DMS153 (cell line): ENCODE measurements at regions not wholly inside any gene's neighbourhood (a gene's known extent, or its start where the extent isn't known, plus 50 kb on each side); places are given as distances from the start of the nearest gene placed in this dataset.
A peak's percentile ranks its signal among the peaks of the same experiment; 100 is the strongest.

Experiments used
- DNase-seq: peaks from one replicate; lab custom pipeline; 2025; lab: John Stamatoyannopoulos, UW

DNA sequence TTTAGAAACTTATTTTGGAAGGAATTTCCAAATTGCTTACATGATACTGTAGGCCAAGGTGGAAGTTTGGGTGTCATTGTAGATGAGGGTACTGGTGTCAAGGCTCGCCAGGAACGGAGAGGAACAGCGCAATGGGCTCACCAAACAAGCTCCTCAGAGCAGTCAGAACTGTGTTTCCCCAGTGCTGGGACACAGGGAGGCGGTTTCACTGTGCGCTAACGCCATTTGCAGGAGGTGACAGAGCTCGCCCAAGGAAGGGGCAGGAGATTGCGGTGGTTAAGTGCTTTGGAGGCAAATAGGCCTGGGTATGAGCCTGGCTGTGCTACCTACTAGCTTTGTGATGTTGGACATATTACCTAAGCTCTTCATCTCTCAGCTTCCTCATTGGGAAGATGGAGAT is 57.3 kb downstream of the HHEX start:
- no peak for DNase-seq

DNA sequence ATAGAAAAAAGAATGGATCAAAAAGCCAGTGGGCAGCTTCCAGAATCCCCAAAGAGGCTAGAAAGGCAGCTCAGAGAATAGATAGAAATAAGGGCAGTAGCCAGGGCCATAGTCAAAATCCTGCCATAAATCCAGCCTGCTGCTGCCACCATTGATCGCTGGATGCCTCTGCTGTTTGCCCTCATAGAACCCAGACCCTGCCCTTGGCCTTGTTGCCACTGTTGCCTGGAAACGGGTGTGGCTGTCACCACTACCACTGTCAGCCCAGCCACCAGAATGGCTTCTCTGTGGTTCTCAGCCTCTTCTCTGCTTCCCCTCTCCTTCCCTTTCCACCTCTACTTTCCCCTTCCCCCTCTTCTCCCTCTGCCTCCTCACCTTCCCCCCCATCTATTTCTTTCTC is 57.8 kb downstream of the HHEX start:
- DNase-seq, result peak; percentile 45

DNA sequence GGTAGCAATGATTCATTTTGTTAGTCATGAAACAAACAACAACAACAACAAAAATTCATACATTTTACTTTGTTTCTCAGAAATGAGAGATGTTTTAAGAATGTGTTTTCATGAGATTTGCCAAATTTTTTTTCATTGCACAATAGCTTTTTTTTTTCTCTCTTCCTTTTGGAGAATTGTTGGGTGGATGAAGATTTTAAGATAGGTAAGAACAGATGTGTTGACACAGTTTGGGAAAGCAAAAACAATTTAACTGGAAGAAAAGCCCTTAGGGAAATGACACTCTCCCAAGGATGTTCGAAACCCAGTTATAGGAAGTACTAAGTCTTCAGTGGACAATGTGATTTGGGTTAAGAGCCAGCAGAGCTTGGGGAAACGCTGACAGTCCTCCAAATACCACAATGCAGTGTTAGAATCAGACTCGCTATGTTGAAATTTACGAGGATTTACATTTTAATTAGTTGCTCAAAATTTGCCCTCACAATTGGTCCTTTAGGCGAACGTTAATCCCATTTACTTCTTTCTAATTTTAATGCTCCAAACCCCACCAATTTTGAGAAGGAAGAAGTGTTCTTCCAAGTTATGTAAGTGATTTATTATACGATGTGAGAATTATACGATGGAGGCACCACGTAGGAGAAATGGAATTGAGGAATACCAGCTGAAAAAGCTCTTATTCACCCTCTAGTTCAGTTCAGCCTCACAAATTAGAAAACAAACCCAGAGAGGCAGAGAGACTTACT is 61.2 kb downstream of the HHEX start:
- DNase-seq, result no peak

DNA sequence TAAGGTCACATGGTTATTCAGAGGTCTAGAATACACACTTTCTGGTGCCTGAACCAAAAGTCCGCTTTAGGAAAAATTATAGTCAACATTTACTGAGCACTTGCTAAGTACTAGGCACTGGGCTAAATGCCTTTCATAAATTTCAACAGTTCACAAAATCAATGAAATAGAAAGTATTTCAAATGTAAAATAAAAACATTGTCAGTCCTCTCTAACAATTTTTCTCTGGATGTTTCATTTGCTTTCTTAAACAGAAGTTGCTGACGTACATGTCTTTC is 61.7 kb downstream of the HHEX start:
- DNase-seq, result no peak

DNA sequence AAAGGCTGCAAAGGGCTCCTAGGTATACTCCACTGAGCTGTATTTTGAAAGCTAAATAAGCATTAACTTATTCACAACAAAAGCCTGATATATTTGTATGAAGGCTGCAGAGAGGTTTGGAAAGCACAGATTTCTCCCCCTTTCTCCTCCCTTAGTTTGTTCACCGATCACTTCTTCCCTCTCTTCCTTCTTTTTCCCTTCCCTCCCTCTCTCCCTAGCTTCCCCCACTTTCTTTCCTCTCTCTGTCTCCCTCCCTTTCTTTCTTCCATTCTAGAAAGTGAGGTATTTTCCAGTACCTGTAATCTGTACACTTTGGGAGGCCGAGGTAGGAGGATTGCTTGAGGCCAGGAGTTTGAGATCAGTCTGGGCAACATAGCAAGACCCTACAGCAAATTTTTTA is 62.1 kb downstream of the HHEX start:
- no peak for DNase-seq

DNA sequence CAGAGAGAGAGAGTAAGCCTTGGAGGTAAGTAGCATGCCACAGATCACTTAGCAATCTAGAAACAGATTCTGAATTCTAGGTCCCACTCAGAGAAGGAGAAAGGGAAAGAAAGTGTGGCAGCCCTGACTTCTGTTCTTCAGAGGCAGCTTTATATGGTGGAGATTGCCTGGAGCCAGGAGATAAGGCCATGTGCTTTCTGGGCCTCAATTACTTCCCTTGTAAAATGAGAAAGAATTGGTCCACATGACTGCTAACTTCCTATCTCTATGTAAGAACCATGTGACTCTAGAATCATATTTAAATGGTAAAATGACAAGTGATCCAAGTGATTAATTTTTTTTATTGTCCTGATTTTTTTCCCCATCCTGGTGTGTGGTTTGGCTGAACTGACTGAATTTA is 64.1 kb downstream of the HHEX start:
- DNase-seq, result no peak

DNA sequence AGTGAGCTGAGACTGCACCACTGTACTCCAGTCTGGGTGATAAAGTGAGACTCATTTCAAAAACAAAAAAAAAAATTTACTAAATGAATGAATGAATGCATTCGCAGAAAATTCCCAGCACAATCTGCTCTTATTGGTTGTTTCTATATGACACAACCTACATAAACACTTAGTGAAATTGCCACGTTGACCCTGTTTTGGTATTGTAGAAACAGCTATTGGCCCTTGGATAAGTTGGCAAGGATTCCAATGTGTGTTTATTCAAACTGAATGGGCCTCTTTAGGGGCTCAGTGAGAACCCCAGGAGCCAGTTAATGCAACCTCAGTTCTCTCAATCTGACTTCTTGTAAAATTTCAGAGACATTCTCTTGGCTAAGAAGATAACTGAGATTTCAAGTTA is 66.0 kb downstream of the HHEX start:
- no peak for DNase-seq

DNA sequence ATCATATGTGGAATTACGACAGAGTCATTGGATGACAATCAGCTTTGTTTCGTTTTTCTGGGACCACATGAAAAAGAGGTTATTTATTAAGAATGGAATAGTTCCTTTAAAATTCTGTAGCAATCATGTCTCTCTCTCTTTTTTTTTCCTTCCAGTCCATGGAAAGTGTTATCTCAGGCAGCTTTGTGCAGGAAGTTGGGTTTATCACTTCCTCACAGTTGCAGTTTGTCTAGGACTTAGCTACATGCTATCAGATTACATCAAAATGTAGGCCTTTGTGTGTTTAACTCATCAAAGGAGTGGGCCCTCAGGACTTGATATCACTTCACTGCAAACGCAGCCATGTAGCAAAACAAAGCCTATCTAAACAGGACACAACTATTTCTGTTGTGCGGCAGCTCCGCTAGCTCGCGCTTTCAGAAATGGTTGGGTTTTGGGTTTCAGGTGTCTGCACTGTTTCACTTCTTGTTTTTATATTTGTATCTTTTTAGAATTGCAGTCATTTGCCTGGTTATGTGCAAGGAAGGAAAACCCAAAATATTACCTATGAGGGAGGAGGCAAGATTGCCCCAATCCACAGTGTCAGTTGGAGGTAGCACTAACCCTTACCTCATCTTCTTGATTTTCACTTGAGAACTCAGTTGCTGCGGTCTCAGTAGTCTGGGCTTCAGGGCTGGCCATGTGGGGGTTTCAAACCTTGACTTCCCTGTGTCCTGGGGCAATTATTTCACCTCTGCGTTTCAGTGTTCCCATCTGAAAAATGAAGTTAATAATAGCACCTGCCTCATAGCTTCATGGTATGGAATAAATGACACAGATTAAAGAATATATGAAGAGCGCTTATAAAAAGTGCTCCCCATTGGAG is 66.7 kb downstream of the HHEX start:
- peak; percentile 47 for DNase-seq

DNA sequence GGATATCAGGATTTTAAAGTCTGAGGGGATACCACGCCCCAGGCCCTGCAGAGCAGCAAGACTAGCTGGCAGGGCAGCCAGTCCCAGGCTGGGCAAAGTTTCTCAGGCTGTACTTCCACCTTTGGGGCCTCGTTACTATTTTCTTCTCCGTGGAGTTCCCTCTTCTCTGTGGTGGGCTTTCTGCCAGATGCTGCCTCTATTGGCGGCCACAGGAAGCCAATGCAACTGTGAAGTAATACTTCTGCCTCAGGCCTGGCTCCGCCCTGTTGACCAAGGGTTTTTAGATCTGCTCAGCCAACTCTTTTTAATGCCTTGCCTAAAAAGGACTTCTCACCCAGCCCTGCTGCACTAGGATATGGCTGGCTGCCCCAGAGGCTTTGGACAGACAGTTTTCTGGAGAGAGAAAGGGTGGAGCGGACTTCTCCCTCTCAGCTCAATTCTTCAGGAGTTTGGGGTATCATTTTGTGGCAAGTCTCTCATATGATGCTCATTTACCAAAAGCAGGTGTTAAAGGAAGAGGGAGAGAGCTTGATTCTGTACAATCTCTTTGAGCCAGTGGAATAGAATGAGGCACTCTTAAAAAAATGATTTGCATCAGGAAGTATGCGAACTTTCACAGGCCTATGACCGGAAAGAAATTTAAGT is 67.4 kb downstream of the HHEX start:
- no peak for DNase-seq

DNA sequence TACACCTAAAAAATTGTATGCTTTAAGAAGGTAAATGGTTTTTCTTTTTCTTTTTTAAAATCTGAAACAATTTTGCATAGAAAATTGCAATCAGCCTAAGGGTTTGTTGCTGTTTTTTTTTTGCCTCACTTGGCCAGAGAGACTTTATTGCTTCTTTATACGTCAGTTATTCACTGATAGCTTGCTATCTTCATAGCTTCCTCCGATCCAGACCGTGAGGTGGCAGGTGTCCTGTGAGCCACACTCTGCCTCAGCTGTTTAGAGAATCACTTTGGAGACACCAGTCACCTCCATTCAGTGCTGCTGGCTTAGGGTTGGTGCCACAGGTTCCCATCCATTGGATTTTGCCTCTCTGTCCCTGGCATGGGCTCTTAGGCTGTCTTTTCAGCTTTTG is 68.0 kb downstream of the HHEX start:
- no peak for DNase-seq

DNA sequence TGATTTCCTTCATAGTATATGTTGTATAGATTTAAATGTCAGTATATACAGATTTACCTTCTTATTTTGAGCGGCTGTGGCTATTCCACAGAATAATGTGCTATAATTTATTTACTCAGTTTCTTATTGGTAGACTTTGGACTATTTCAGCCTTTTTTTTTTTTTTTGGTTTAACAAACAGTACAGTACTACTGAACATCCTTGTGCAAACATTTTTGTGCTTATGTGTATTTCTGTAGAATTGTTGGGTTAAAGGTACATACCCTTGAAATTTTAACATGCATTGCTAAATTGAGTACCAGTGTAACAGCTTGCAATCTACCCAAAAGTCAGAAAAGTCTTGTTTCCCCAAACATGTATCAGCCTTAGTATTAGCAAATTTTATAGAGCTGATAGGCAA is 68.8 kb downstream of the HHEX start:
- DNase-seq, result no peak

DNA sequence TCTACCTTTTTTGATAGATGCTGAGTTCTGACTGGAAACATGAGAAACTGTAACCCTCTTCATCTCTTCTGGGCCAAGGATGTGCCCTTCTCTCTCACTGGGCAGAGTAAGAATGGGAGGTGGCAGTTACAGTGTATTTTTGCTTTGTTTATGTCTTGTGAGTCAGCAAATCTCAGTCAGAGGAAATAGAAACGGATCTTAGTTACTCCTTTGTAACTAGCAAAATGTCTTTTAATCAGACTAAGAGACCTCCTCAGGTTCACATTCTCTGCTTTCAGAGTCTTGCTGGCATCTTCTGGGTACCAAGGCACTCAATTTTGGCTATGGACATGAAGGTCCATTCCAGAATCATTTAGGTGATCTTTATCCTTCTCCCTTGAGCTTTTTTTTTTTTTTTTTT is 70.9 kb downstream of the HHEX start:
- no peak for DNase-seq

DNA sequence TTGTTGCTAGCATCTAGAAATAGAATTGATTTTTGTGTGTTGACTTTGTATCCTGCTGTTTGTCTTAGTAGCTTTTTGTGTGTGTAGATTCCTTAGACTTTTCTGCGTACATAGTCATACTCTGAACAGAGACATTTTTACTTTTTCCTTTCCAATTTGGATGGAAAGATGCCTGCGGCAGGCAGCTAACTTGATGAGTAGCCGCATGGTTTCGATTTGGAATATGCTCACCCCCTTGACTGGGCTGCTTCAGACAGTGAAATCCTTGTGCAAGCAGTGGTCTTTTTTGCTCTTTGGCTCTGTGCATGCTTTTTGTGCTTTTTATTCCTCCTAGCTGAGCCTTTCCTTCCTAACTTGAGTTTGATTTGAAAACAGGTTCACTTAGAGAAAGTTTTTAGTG is 71.8 kb downstream of the HHEX start:
- no peak for DNase-seq

DNA sequence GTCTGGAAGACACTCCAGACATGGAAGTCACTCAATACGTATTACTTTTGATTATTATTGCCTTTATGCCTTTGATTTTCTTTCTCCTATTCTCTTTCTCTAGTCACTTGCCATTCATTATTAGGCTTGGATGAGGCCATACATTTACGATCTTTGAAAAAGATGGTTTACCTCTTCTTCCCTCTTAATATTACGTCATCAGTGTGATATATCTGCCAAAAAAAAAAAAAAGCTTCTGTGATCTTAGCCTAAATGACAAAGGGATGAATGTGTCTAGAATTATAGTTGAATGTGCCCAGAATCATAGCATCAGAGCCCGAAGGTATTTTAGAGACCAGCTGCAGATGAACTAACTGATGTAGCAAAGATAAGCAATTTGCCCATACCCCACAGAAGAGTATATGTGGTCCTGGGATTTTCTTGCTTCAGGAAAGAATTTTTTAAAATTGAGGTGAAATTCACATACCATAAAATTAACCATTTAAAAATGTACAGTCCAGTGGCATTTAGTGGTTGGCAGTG is 73.9 kb downstream of the HHEX start:
- no peak for DNase-seq

DNA sequence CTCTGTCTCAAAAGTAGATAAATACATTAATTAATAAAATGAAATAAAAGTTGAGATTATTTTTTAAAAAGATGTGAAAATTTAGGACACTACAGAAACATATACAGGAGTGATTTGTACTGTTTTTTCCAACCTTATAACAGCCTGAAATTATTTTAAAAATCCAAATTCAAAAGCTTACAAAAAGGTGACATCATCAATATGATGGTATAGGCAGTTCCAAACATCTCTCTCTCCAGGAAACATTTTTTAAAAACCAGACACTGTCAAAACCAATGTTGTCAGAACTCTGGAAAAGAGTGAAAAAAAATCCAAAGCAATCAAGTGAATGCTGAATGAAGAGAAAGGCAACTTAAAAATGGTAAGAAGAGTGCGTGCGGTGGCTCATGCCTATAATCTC is 76.7 kb downstream of the HHEX start:
- no peak for DNase-seq

DNA sequence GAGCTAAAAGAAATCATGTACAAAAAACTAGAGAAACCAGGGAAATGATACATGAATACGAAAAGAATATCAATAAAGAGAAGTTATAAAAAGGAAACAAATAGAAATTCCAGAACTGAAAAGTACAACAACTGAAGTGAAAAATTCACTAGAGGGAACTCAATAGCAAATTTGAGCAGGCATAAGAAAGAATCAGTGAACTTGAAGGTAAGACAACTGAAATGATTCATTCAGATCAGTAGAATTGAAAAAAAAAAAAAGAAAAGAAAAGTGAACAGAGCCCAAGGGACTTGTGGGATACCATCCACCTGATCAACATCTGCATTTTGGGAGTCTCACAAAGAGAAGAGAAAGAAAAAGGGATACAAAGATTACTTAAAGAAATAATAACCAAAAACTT is 78.3 kb downstream of the HHEX start:
- no peak for DNase-seq

DNA sequence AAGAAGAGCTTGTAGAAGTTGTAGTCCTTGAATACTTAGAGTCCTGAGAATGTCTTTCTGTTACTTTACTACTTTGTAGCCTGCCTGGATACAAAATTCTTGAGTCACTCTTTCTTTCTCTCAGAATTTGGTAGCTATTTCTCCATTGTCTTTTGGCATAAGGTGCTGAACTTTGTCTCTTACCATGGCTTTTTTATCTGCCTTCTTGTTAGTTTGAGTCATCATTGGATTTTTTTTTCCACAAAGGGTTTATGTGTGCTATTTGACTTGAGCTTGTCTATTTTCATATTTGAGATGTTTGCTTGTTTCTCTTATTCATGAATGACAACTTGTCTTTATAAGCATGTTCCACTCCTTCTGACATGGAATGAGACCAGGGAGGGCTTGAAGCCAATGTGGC is 74.5 kb upstream of the EXOC6 start:
- DNase-seq, result no peak

DNA sequence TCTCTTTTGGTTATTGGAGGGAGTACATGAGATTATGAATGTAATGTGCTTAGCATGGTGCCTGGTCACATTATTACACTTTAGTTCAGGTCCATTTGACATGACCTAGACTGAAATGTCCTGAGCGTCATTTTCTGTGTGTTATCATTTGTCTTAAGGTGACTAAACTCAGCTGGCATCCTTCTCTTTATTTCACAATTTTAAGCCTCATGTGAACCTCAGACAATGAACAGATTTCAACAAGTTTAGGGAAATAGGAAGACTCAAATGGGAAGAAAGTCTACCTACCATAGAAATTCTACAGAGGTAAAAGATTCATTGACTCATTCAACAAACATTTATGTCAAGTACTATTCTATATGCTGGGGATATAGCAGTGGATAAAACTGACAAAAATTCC is 70.2 kb upstream of the EXOC6 start:
- no peak for DNase-seq

DNA sequence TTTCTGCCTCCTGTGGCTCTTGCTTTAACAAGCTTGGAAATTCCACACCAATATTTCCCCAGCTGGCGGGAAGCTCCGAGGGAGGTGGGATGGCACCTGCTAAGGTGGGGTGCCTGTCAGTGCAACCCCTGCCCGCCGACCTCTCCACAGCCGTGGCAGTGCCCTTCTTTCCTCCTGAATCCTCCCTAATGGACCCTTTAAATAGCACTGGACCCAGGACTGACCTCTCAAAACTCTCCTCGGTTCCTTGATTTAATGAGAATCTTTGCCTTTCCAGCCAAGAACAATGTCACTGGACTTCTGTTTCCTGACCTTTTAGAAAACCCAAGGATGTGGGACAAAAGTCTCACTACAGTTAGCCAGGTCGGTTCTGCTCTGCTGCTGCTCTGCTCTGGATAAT is 63.2 kb upstream of the EXOC6 start:
- DNase-seq, result no peak

DNA sequence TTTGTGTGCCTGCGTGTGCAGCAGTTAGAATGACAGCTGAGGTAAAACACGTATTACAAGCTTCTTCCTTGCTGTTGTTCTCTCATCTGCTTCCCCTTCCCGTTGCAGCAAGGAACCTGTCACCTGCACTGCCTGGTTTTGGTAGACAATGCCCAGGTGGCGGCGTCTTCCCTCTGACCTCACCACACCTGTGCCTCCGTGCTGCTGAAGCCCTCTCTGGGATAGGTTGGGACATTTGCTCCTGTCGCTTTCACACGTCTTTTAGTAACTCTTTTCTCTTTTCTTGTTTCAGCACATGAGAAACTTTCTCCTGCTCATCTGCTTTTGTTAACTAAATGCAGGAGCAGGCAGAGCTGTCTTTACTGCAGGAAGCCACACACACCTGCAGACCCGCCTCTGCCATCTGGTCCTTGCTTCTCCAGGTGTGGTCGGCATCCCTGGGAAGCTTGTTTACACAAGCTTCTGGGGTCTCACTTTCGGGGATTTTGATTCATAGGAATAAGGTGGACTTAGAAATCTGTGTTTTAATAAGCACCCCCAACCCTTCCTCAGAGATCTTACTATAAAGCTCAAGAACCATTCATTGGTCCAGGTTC is 60.7 kb upstream of the EXOC6 start:
- no peak for DNase-seq

DNA sequence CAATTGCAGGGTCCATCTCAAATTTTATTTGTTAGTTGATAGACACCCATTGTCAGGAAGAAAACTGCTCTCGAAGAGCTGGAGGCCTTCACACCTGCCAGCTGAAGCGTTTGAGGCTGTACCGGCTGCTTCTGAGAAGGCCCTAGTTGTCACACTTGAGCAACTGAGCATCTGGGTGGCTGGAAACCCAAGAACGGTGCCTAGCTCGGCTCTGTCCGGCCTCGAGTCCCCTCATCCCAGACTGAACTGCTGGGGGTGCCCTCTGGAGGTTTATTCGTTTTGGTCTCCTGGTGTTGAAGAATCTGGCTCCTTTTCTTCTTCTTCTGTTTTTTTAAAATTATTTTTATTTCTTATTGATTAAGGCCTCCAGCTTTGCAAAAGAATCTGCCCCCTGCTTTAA is 59.3 kb upstream of the EXOC6 start:
- no peak for DNase-seq

DNA sequence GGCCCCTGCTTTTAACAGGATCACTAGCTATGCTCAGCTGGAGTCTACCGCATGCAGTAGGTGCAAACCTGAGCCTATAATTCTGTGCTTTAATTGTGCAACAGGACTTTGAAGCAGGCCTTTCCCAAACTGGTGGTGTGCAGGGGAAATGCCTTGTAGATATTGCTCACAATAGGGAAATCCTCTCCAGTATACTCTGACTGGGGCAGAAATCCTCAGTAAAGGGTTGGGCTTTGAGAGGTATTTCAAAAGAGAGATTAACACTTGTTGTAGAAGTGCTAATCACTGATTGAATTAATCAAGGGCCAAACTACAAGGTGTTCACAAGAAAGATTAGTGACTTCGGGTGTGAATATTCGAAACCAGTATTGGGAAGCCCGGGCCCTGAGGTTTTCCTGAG is 58.5 kb upstream of the EXOC6 start:
- DNase-seq, result no peak

DNA sequence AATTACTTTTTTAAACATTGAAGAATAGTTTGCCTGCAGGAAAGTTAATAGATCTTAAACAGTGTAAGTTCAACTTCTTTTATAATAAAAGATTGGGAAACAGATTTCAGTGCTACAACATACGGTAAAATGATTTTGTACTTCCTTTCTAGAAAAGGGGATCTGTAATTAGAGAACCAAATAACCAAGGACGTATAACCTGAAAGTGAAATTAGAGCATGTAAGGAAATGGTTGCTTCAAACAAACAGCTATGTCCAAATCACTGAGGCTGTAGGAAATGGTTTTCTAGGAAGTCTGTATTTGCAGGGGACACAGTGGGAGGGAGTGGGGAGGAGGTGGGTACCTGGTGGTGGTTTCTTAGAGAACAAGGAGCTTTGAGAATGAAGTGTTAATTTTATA is 57.9 kb upstream of the EXOC6 start:
- DNase-seq, result no peak
